ENCODE measurements at regions not wholly inside any gene's neighbourhood (a gene's known extent, or its start where the extent isn't known, plus 50 kb on each side); places are given as distances from the start of the nearest gene placed in this dataset.

GRCh38 chr5:77569409-77569808, 69.1 kb downstream of the OTP start:
- WGBS = 75% methylated on average over 2 of the region's 2 CpGs
- no peak overlapping the region for H3K9ac ChIP-seq (ENCODE audit: low read depth in 1 of 2, low read length in 2 of 2)
- TF ChIP-seq REST (IDR thresholded peaks at IDR 0.05) (no peak), RAD21 (IDR thresholded peaks at IDR 0.05) (no peak), ZBTB33 (IDR thresholded peaks at IDR 0.05) (no peak), HNF4G (IDR thresholded peaks at IDR 0.05) (no peak), GABPA (IDR thresholded peaks at IDR 0.05 in 1 of 2, conservative IDR thresholded peaks at IDR 0.05 in 1 of 2) (no peak), JUND (IDR thresholded peaks at IDR 0.05) (no peak), EGR1 (IDR thresholded peaks at IDR 0.05; ENCODE audit: low read depth in 2 of 2) (no peak), CTCF (IDR thresholded peaks at IDR 0.05; ENCODE audit: low read depth, low read length, missing input control) (no peak), YY1 (IDR thresholded peaks at IDR 0.05) (no peak)

GRCh38 chr5:77568555-77568954, 70.0 kb downstream of the OTP start:
- 65% methylated on average over 3 of the region's 3 CpGs for WGBS
- Histone ChIP-seq H3K27ac (ENCODE audit: low read depth in 1 of 2, low read length in 2 of 2) (no peak overlapping the region), H3K9me3 (ENCODE audit: control insufficient read depth in 4 of 4, low read length in 3 of 4) (no peaks in the 10 kb centered on the region), H3K4me3 (ENCODE audit: low read depth in 1 of 3, low read length in 3 of 3) (no peak overlapping the region), H3K27me3 (ENCODE audit: control insufficient read depth in 4 of 4, insufficient read depth in 4 of 4, low read length in 3 of 4) (no peaks in the 10 kb centered on the region), H3K9ac (ENCODE audit: low read depth in 1 of 2, low read length in 2 of 2) (no peak overlapping the region), H3K36me3 (ENCODE audit: control insufficient read depth in 4 of 4, insufficient read depth in 3 of 4, low read depth in 1 of 4, low read length in 3 of 4) (no peaks in the 10 kb centered on the region), H3K4me1 (ENCODE audit: control insufficient read depth in 4 of 4, insufficient read depth in 4 of 4, low read length in 3 of 4) (no peaks in the 10 kb centered on the region)
- DNase-seq (ENCODE audit: low spot score) = no peak
- TF ChIP-seq FOXA1 (IDR thresholded peaks at IDR 0.05) (no peak), CTCF (IDR thresholded peaks at IDR 0.05; ENCODE audit: low read depth, low read length, missing input control) (no peak), TAF1 (conservative IDR thresholded peaks at IDR 0.05) (no peak), ZBTB33 (IDR thresholded peaks at IDR 0.05) (no peak), HNF4A (conservative IDR thresholded peaks at IDR 0.05) (no peak), GABPA (IDR thresholded peaks at IDR 0.05 in 1 of 2, conservative IDR thresholded peaks at IDR 0.05 in 1 of 2) (no peak), MAX (IDR thresholded peaks at IDR 0.05) (no peak), HNF4G (IDR thresholded peaks at IDR 0.05) (no peak), REST (IDR thresholded peaks at IDR 0.05) (no peak), YY1 (IDR thresholded peaks at IDR 0.05) (no peak), EGR1 (IDR thresholded peaks at IDR 0.05; ENCODE audit: low read depth in 2 of 2) (no peak), NR2F2 (IDR thresholded peaks at IDR 0.05) (no peak), RAD21 (IDR thresholded peaks at IDR 0.05) (no peak), JUND (IDR thresholded peaks at IDR 0.05) (no peak), SP1 (IDR thresholded peaks at IDR 0.05) (no peak)

More at GRCh38 chr5:77569409-77569808, 69.1 kb downstream of the OTP start:
- DNase-seq (ENCODE audit: low spot score) = no peak
- H3K4me1 ChIP-seq (ENCODE audit: control insufficient read depth in 4 of 4, insufficient read depth in 4 of 4, low read length in 3 of 4) = no peaks in the 10 kb centered on the region
- H3K9me3 ChIP-seq (ENCODE audit: control insufficient read depth in 4 of 4, low read length in 3 of 4) = no peaks in the 10 kb centered on the region
- no peaks in the 10 kb centered on the region for H3K27me3 ChIP-seq (ENCODE audit: control insufficient read depth in 4 of 4, insufficient read depth in 4 of 4, low read length in 3 of 4)
- no peak overlapping the region for H3K4me3 ChIP-seq (ENCODE audit: low read depth in 1 of 3, low read length in 3 of 3)
- no peak overlapping the region for H3K27ac ChIP-seq (ENCODE audit: low read depth in 1 of 2, low read length in 2 of 2)
- no peaks in the 10 kb centered on the region for H3K36me3 ChIP-seq (ENCODE audit: control insufficient read depth in 4 of 4, insufficient read depth in 3 of 4, low read depth in 1 of 4, low read length in 3 of 4)
